ENCODE measurements at regions not wholly inside any gene's neighbourhood (a gene's known extent, or its start where the extent isn't known, plus 50 kb on each side); places are given as distances from the start of the nearest gene placed in this dataset.
A peak's percentile ranks its signal among the peaks of the same experiment; 100 is the strongest.

- ATAC-seq (no peak), DNase-seq (ENCODE audit: low read depth, low spot score) (no peak), FAIRE-seq (peak; percentile 89)
- CTCF ChIA-PET, result no interaction called here
- Histone ChIP-seq H3K4me1 (ENCODE audit: control insufficient read depth, insufficient read depth, low read length) (peaks cover 15% of the 10 kb centered on the region), H3K9me3 (replicated peaks; ENCODE audit: control insufficient read depth, insufficient read depth, low read length) (no peaks in the 10 kb centered on the region), H3K4me2 (ENCODE audit: control insufficient read depth, insufficient read depth) (no peak overlapping the region), H3K27ac (ENCODE audit: control insufficient read depth, insufficient read depth) (no peak overlapping the region), H2AFZ (ENCODE audit: control insufficient read depth, low read depth, low read length) (no peak overlapping the region), H3K4me3 (no peak overlapping the region), H3K36me3 (ENCODE audit: control insufficient read depth in 2 of 2, insufficient read depth in 2 of 2, low read length in 1 of 2) (no peaks in the 10 kb centered on the region), H4K20me1 (ENCODE audit: control insufficient read depth, insufficient read depth) (no peaks in the 10 kb centered on the region), H3K27me3 (replicated peaks in 1 of 2; ENCODE audit: control insufficient read depth in 2 of 2, insufficient read depth in 2 of 2, low read length in 1 of 2) (no peaks in the 10 kb centered on the region), H3K9ac (ENCODE audit: control insufficient read depth, insufficient read depth, low read length) (no peak overlapping the region), H3K79me2 (ENCODE audit: control insufficient read depth, insufficient read depth, low read length) (no peaks in the 10 kb centered on the region)
- SMC1A ChIA-PET (ENCODE audit: uncharacterized antibody, unreplicated experiment), result no interaction called here
- WGBS (ENCODE audit: insufficient coverage, insufficient replicate concordance, low lambda C conversion rate, missing lambda C conversion rate), result 0% methylated on average over 1 of the region's 1 CpG
- no TSS peak for BruUV-seq (replicated peaks)
- in situ Hi-C loops (cut with MboI) (no loop called here), intact Hi-C loops (cut with micrococcal nuclease; ENCODE audit: unreplicated experiment) (no loop called here)
- TF ChIP-seq MYB (IDR thresholded peaks at IDR 0.05; ENCODE audit: borderline replicate concordance, low read depth, low read length) (no peak), ZBTB11 (CRISPR knock-in tag; IDR thresholded peaks at IDR 0.05) (no peak), JUNB (IDR thresholded peaks at IDR 0.05) (no peak), STAT1 (conservative IDR thresholded peaks at IDR 0.05) (no peak), NR2F1 (conservative IDR thresholded peaks at IDR 0.05) (no peak), TCF3 (IDR thresholded peaks at IDR 0.05; ENCODE audit: borderline replicate concordance, insufficient read depth, low read depth, low read length) (no peak), ATF3 (IDR thresholded peaks at IDR 0.05; ENCODE audit: borderline replicate concordance, extremely low read depth, low read depth, low read length) (no peak), ZNF207 (IDR thresholded peaks at IDR 0.05; ENCODE audit: borderline replicate concordance) (no peak), ESRRA (IDR thresholded peaks at IDR 0.05; ENCODE audit: low read length) (no peak), ELK1 (IDR thresholded peaks at IDR 0.05; ENCODE audit: low read depth, low read length) (no peak)
- POLR2A ChIA-PET, result no interaction called here
- RAD21 ChIA-PET (ENCODE audit: unreplicated experiment), result interaction anchor here (0.6 kb wide), 1 partner anchor 210 kb away, joined by 3 read pairs; no protein-coding TSS in a partner anchor
These were observed 231.0 kb upstream of the CHRNA7 start for GRCh38 chr15:31799319-31799714.

Data from GM12878 (cell line).